HG03135 (cell line): ENCODE measurements at regions not wholly inside any gene's neighbourhood (a gene's known extent, or its start where the extent isn't known, plus 50 kb on each side); places are given as distances from the start of the nearest gene placed in this dataset.
"Not testable (repeated sequence)": the region's sequence is repeated elsewhere in the genome, so short reads cannot be mapped to it uniquely, and the experiment has no call there.

Experiments used
- ATAC-seq: cut with Tn5 transposase; IDR thresholded peaks from one replicate; pipeline ENCODE4 v1.9.1; 2021; ENCODE audit warnings: mild to moderate bottlenecking, moderate library complexity; ENCODE audit not compliant: unreplicated experiment

GRCh38 chr7:67875558-67875957, 878.9 kb downstream of the TYW1 start:
- no peak for ATAC-seq

GRCh38 chr7:67878808-67879207, 882.2 kb downstream of the TYW1 start:
- ATAC-seq = no peak

GRCh38 chr7:67882843-67883242, 886.2 kb downstream of the TYW1 start:
- no peak for ATAC-seq

DNA sequence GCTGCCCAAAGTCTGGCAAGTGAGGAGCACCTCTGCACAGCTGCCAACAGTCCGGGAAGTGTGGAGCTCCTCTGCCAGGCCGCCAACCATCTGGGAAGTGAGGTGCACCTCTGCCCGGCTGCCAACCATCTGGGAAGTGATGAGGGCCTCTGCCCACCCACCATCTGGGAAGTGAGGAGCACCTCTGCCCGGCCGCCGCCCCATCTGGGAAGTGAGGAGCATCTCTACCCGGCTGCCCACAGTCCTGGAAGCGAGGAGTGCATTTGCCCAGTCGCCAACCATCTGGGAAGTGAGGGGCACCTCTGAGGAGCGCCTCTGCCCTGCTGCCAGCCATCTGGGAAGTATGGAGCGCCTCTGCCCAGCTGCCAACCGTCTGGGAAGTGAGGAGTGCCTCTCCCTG, 893.7 kb downstream of the TYW1 start:
- no peak for ATAC-seq

DNA sequence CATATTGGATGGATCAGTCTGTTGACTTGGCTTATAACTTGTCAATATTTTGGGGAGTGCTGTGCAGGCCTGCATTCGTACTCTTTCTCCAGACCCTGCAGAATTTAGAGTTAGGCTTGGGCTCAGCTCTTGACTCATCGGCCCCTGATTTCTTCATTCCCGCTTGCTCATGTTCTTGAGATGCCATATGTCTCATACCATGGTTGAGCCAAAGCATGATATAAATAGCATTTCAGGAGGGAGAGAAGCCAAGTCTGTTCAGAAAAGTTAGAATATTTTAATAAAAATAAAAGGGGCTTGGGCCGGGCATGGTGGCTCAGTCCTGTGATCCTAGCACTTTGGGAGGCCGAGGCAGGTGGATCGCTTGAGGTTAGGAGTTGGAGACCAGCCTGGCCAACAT, 898.1 kb downstream of the TYW1 start:
- ATAC-seq = no peak

DNA sequence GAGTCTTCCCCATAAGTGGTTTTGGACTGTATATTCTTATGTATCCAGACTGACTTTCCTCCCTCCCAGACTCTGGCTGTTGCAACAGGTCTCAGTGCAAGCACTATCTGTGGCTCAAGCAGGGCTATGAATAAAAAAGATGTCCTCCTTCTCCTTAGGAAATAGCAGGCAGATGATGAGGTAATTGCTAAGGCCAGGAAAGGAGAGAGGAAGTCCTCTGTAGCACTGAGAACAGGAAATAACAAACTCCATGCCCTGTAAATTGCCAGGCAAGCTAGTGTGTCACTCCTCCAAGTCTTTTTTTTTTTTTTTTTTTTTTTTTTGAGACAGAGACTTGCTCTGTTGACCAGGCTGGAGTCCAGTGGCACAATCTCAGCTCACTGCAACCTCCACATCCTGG, 900.1 kb downstream of the TYW1 start:
- no peak for ATAC-seq

GRCh38 chr7:67900456-67900855, 903.8 kb downstream of the TYW1 start:
- no peak for ATAC-seq

- no peak for ATAC-seq
These were observed 905.3 kb downstream of the TYW1 start for GRCh38 chr7:67901808-67902480.

GRCh38 chr7:67907792-67908191, 911.2 kb downstream of the TYW1 start:
- no peak for ATAC-seq

DNA sequence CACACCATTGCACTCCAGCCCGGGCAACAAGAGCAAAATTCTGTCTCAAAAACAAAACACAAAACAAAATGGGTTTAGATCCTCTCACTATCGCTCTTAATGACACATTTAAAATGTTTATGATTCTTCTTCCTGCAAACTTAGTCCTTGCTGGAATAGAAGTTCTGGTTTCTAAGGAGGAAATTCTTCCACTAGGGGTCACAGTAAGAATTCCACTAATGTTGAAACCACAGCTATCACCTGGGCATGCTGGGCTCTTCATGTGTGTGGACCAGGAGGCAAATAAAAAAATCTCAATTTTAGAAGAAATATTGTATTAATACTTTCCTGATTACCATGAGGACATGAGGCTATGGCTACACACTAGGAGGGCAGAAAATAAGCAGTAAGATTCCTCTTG, 915.8 kb downstream of the TYW1 start:
- no peak for ATAC-seq

- no peak for ATAC-seq
These were observed 917.0 kb downstream of the TYW1 start for GRCh38 chr7:67913604-67914003.

GRCh38 chr7:67916111-67916510, 919.5 kb downstream of the TYW1 start:
- not testable (repeated sequence) for ATAC-seq

- no peak for ATAC-seq
These were observed 920.2 kb downstream of the TYW1 start for GRCh38 chr7:67916571-67917436.

GRCh38 chr7:67917437-67917755, 920.8 kb downstream of the TYW1 start:
- no peak for ATAC-seq

DNA sequence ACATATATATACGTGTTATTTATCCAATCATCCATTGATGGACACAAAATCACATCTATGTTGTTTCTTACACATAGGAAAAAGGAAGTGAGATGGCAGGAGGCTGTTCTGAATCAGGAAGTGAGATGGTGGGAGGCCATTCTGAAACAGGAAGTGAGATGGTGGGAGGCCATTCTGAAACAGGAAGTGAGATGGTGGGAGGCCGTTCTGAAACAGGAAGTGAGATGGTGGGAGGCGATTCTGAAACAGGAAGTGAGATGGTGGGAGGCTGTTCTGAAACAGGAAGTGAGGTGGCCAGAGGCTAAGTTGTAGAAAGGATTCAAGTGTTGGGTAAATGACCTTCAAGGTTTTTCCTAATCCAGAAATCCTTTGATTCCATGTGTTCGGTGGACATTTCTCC, 921.5 kb downstream of the TYW1 start:
- ATAC-seq = no peak

GRCh38 chr7:67923286-67923685, 926.7 kb downstream of the TYW1 start:
- no peak for ATAC-seq

- ATAC-seq = no peak
These were observed 931.5 kb downstream of the TYW1 start for GRCh38 chr7:67928141-67928540.

GRCh38 chr7:67936447-67936846, 939.8 kb downstream of the TYW1 start:
- not testable (repeated sequence) for ATAC-seq

DNA sequence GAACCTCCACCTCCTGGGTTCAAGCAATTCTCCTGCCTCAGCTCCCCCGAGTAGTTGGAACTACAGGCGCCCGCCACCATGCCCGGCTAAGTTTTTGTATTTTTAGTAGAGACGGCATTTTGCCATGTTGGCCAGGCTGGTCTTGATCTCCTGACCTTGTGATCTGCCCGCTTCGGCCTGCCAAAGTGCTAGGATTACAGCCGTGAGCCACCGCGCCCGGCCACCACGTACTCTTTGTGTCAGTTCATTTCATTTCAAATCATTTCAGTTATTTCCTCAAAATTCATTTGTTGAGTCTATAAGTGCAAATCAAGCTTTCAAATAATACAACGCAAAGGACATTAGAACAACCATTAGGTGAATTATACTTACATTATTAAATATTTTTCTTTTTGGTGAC, 943.8 kb downstream of the TYW1 start:
- ATAC-seq = no peak

GRCh38 chr7:67947191-67947590, 950.6 kb downstream of the TYW1 start:
- ATAC-seq = no peak

GRCh38 chr7:67947646-67948045, 951.0 kb downstream of the TYW1 start:
- no peak for ATAC-seq

DNA sequence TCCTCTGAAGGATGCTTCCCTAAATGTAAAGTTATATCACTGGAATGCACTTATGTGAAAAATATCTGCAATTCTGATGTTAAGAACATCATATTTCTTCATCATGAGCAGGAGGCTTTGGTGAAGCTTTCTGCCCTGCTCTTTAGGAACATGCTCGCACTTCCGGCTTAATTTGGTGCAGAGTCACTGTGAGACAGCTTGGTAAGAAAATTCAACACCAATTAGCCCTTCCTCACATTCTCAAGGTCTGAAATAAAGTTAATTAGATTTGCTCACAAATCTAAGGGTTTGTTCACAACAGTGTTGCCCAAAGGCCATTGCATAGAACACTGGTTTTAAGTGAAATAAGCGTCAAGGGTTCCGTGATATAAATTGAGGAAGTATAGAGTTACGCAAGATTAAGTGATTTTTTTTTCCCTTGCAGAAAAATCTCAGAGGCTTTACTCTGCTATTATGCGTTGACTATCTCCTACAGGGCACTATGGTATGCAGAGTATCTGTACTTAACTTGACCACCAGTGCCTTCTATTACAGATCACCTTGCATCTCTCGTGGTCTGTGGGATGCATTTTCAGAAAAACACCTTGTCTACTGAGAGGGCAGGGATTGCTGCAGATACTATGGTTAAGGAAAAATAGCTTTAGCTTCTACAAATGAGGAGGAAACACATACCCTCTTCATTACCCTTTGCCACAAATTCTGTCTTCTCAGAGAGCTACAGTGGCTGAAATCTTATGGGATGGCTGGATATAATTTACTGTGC, 953.9 kb downstream of the TYW1 start:
- no peak for ATAC-seq
